B cell (primary cell): ENCODE measurements at regions not wholly inside any gene's neighbourhood (a gene's known extent, or its start where the extent isn't known, plus 50 kb on each side); places are given as distances from the start of the nearest gene placed in this dataset.

Experiments used
- CTCF ChIP-seq: fragments of 200-600 bp; IDR thresholded peaks from one replicate; pipeline ENCODE4 v1.8.0; 2022; ENCODE audit warnings: antibody characterized with exemption, mild to moderate bottlenecking
- EZH2 ChIP-seq: IDR thresholded peaks from 2 replicates; pipeline ENCODE4 v1.6.1; 2012; ENCODE audit warnings: borderline replicate concordance, low read depth, mild to moderate bottlenecking, moderate library complexity, low read length; ENCODE audit not compliant: insufficient read depth, poor library complexity, severe bottlenecking

GRCh38 chr18:76618721-76619120 lies 123.7 kb upstream of the ZNF516 start:
- no peak for TF ChIP-seq EZH2
- no peak for TF ChIP-seq CTCF
